OCI-LY1 (cell line): ENCODE measurements at regions not wholly inside any gene's neighbourhood (a gene's known extent, or its start where the extent isn't known, plus 50 kb on each side); places are given as distances from the start of the nearest gene placed in this dataset.

Experiments used
- EZH2 ChIP-seq: fragments of 200-600 bp; sonication (generic), shearing (Covaris generic); IDR thresholded peaks from 2 replicates; pipeline ENCODE4 v1.8.0; 2017; ENCODE audit warnings: borderline replicate concordance, mixed run types, mild to moderate bottlenecking, antibody characterized with exemption, low read length, moderate library complexity, mixed read lengths
- TF ChIP-seq, protein P1 (sequence below): fragments of 200-600 bp; sonication (generic), shearing (Covaris generic); IDR thresholded peaks from 2 replicates; pipeline ENCODE4 v1.5.1; 2017; ENCODE audit warnings: mild to moderate bottlenecking, antibody characterized with exemption, low read length, moderate library complexity, mixed read lengths

DNA sequence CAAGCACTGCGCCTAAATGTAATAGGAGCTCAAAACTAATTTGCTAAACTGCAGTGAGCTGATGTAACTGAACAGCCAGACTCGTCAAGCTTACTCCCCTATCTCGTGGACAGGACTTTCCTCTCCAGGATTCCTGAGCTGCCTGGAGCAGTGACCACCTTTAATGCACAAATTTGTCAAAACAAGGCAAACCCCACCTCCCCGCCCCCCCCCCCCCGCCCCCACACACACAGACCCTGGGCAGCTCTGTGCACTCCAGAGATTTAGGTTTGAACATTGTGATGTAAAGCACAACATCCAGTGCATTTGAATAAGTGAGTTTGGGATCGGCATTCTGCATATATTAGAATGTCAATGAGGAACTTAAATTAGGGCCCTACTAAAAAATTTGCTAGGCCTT lies 77.7 kb upstream of the DHX15 start:
- TF ChIP-seq, protein P1, sequence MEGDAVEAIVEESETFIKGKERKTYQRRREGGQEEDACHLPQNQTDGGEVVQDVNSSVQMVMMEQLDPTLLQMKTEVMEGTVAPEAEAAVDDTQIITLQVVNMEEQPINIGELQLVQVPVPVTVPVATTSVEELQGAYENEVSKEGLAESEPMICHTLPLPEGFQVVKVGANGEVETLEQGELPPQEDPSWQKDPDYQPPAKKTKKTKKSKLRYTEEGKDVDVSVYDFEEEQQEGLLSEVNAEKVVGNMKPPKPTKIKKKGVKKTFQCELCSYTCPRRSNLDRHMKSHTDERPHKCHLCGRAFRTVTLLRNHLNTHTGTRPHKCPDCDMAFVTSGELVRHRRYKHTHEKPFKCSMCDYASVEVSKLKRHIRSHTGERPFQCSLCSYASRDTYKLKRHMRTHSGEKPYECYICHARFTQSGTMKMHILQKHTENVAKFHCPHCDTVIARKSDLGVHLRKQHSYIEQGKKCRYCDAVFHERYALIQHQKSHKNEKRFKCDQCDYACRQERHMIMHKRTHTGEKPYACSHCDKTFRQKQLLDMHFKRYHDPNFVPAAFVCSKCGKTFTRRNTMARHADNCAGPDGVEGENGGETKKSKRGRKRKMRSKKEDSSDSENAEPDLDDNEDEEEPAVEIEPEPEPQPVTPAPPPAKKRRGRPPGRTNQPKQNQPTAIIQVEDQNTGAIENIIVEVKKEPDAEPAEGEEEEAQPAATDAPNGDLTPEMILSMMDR: no peak
- TF ChIP-seq EZH2: no peak
